DMS 273 treated with DMSO at 0.1 percent for 48 hours (cell line): ENCODE measurements at regions not wholly inside any gene's neighbourhood (a gene's known extent, or its start where the extent isn't known, plus 50 kb on each side); places are given as distances from the start of the nearest gene placed in this dataset.

ENCODE experiments used
- DNase-seq: peaks from one replicate; lab custom pipeline; 2025; lab: John Stamatoyannopoulos, UW

DNA sequence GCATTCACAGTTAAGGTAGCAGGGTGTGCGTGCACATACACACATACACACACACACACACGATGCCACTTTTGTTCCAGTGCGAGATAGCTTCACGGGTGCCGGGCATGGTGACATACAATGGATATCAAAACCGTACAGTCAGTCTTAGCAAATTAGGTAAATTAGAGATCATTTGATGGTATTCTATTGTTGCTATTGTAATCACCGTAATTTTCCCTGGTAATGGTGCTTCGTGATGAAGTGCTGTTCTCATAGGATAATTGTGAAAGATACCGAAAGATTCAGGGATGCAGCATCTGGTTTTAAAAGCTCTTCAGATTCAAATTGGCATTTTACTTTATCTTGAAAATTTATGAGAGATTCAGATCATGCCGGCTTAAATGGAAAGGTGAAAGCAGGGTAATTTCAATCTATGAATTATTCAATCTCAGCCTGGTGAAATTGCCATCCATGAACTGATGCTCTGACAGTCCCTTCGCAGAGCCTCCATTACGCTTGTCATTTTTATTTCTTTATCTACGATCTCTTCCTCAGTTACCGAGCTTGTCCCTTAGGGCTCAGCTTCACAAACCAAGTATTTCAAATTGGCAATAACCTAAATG is 71.3 kb upstream of the SOX4 start:
- no peak for DNase-seq

DNA sequence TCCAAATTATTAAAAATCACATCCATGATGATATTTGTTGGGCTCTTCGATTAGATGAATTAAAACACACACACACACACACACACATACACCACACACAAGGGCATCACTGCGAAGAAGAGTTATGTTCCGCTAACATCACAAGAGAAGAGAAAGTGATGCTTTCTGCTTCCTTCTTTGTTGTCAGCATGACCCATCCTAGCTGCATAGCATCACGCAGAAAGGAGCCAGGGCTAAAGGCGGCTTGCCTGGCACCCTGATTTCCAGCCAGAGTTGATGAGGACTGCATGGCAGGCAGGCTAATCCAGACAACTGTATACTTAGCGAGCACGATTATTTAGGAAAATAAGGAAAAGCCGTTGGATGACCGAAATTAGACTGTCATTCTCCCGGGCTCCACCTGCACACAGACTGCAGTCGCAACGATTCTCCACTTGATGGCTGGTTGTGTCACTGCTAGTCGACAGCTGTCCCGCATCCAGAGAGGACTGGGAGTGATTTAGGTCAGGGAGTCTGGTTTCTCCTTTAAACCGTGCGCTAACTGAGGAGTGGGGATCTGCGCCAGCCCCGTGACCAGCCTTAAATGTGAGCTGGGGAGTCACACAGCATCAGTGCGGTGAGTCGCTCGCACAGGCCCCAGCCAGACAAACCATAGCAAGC is 70.6 kb upstream of the SOX4 start:
- no peak for DNase-seq

GRCh38 chr6:21523652-21524051 is 69.9 kb upstream of the SOX4 start:
- no peak for DNase-seq

DNA sequence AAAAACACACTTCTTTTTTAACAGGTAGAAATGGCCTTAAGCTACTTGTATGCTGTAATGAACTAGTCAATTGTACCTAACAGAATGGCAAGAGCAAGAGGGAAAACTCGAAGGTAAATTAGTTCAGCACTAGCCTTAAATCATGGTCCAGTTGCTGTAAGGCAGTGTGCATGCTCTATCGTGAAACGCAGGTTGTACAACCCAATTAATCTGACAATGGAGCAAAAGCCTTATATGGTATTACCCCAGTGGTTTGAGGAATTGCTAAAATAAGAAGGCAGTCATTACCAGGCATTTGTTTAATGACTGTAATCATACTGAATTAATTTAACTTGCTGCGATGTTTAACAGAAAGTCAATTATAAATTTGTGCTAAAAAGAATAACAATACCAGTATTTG is 69.3 kb upstream of the SOX4 start:
- DNase-seq, result no peak

DNA sequence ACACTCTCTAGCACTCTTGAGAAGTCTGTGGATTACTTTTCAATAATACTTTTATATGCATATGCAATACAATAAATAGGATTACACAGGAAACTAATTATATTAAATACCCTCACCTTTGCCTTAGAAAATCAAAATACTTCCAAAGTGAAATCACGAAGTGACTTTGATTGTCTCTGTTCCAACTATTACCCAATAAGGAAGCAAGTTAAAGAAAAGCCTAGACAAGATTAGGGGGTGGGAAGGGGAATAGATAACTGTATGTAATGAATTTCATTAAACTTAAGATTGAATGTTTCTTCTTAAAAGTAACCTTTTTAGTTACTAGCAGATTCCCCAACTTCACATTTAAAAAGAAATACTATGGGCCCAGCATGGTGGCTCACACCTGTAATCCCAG is 66.6 kb upstream of the SOX4 start:
- no peak for DNase-seq

DNA sequence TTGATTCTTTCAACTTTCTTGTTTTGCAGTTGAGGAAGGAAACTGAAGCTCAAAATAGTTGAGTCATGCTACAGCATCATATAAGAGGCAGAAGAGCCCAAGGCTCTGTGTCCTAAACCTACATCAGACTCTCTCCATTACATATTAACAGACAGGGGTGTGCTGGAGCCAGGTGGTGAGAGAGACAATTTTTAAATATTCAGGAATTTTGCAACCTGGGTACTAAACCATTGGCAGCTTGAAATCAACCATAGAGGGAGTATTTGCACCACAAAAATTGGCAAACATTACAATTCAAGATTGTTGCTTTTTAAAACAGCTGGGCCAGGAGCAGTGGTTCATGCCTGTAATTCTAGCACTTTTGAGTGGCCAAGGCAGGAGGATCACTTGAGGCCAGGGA is 65.8 kb upstream of the SOX4 start:
- DNase-seq, result no peak

GRCh38 chr6:21529431-21529830 is 64.1 kb upstream of the SOX4 start:
- no peak for DNase-seq

DNA sequence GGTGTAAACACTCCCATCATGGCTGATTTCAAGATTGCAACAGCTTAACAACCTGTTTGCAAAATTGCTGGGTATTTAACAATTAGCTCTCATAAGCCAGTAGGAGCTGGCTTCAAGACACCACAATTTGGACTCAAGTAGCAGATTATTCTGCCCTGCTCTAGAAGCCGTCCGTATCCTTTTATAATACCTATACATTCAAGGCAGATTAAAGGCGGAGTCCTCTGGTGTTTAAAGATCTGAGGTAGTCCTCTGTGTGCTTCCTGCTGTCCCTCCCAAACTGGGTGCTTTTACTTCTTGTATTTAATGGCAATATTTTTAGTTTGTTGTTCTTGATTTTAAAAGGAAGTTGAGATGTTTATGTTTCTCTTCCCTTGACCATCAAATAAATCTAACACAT is 62.2 kb upstream of the SOX4 start:
- DNase-seq, result no peak

GRCh38 chr6:21533678-21534077 is 59.9 kb upstream of the SOX4 start:
- DNase-seq, result no peak

GRCh38 chr6:21536280-21536766 is 57.2 kb upstream of the SOX4 start:
- DNase-seq, result no peak

GRCh38 chr6:21537637-21538036 is 55.9 kb upstream of the SOX4 start:
- DNase-seq, result no peak

DNA sequence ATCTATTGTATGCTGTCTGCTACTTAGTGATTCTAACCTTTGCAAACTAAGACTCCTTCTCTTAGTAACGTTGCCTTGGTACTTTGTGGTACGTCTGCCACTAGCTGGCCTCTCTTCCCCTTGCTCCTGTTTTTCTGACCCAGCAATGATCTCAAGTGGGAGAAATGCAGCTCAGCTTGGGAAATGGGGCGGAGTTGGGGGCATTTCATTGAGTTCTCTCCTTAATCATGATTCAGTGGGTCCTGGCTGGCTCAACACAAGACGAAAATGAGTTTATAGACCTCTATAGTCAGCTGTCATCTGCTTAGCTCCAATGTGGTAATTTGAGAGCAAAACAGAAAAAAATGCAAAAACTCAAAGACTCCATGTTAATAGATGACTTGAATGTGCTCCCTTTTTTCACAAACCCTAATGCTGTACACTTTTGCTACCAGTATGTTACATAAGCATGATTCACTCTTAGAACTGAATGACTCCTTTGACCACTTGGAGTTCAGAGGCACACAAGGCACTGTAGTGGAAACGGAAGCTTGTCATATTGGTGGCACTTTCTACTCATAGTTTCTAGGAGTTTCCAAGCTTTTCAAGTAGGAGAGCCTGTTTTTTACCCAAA is 55.3 kb upstream of the SOX4 start:
- no peak for DNase-seq

GRCh38 chr6:21539621-21540100 is 53.9 kb upstream of the SOX4 start:
- DNase-seq, result no peak
